B cell (primary cell): ENCODE measurements at regions not wholly inside any gene's neighbourhood (a gene's known extent, or its start where the extent isn't known, plus 50 kb on each side); places are given as distances from the start of the nearest gene placed in this dataset.
"Not testable (repeated sequence)": the region's sequence is repeated elsewhere in the genome, so short reads cannot be mapped to it uniquely, and the experiment has no call there.

ENCODE experiments used
- ATAC-seq: fragments of 200-7000 bp; cut with Tn5 transposase; one replicate; pipeline ENCODE4 v1.10.0; 2021; ENCODE audit warnings: low read depth, mild to moderate bottlenecking, moderate number of reproducible peaks, moderate library complexity
- CTCF ChIA-PET: fragments of 350-600 bp; sonication (Branson Sonifier 250); formaldehyde crosslinking; loops from one replicate; lab custom pipeline; 2021; ENCODE audit warnings: antibody characterized with exemption, inconsistent platforms; lab: Charles Lee
- POLR2A ChIA-PET: fragments of 350-600 bp; sonication (Branson Sonifier 250); formaldehyde crosslinking; loops from one replicate; lab custom pipeline; 2021; ENCODE audit warnings: antibody characterized with exemption; lab: Charles Lee
- DNase-seq: peaks from one replicate; pipeline ENCODE4 v3.0.0; 2013
- H2AFZ ChIP-seq: 2 replicates; pipeline ENCODE4 v1.6.1; 2012; ENCODE audit warnings: mild to moderate bottlenecking, low read depth, low read length; ENCODE audit not compliant: insufficient read depth, poor library complexity, severe bottlenecking
- H3K27ac ChIP-seq, 2 donors: 1 replicate in 1 of 2; 2 replicates in 1 of 2; pipeline ENCODE4 v1.5.1; 2012 to 2013; ENCODE audit warnings: low read length in 2 of 2, mild to moderate bottlenecking in 2 of 2, moderate library complexity in 1 of 2
- H3K27me3 ChIP-seq, 4 experiments: fragments of 200-600 bp in 1 of 4; sonication (generic) in 1 of 4; replicated peaks in 1 of 4; 1 replicate in 2 of 4; 2 replicates in 2 of 4; pipeline versions ENCODE4 v1.6.1 to v1.7.0; 2013 to 2016; ENCODE audit warnings: low read length in 3 of 4, mild to moderate bottlenecking in 2 of 4, mixed read lengths in 1 of 4, moderate library complexity in 1 of 4; ENCODE audit not compliant: insufficient read depth in 4 of 4, control insufficient read depth in 3 of 4; ENCODE audit errors: control extremely low read depth in 1 of 4
- H3K36me3 ChIP-seq, 2 experiments: replicated peaks in 1 of 2; 1 replicate in 1 of 2; 2 replicates in 1 of 2; pipeline versions ENCODE4 v1.6.1 to v1.7.1; 2013; ENCODE audit warnings: low read length in 1 of 2; ENCODE audit not compliant: insufficient read depth in 2 of 2, control insufficient read depth in 1 of 2; ENCODE audit errors: control extremely low read depth in 1 of 2, extremely low read depth in 1 of 2
- H3K4me1 ChIP-seq, 2 donors: fragments of 200-600 bp in 1 of 2; sonication (generic) in 1 of 2; 1 replicate in 1 of 2; 2 replicates in 1 of 2; pipeline versions ENCODE4 v1.5.1 to v1.6.1; 2013 to 2017; ENCODE audit warnings: low read length in 2 of 2; ENCODE audit not compliant: control insufficient read depth in 2 of 2, insufficient read depth in 2 of 2
- H3K4me2 ChIP-seq: replicated peaks from 2 replicates; pipeline ENCODE3; 2012; ENCODE audit warnings: mild to moderate bottlenecking, low read depth, low read length; ENCODE audit not compliant: poor library complexity, severe bottlenecking
- H3K4me3 ChIP-seq, 5 experiments: fragments of 200-600 bp in 1 of 5; sonication (generic) in 1 of 5; 1 replicate in 3 of 5; 2 replicates in 2 of 5; pipeline versions ENCODE4 v1.5.1 to v1.7.0; 2011 to 2016; ENCODE audit warnings: low read length in 4 of 5, mild to moderate bottlenecking in 4 of 5, low read depth in 2 of 5, control low read depth in 1 of 5, moderate library complexity in 1 of 5; ENCODE audit not compliant: insufficient read depth in 1 of 5; ENCODE audit errors: control extremely low read depth in 1 of 5, extremely low read depth in 1 of 5
- H3K79me2 ChIP-seq: fragments of 200-600 bp; sonication (generic); one replicate; pipeline ENCODE4 v1.6.0; 2016; ENCODE audit warnings: low read length; ENCODE audit not compliant: control insufficient read depth, insufficient read depth
- H3K9ac ChIP-seq: fragments of 200-600 bp; sonication (generic); 2 replicates; pipeline ENCODE4 v1.6.1; 2017; ENCODE audit warnings: mild to moderate bottlenecking, low read length, moderate library complexity
- H3K9me3 ChIP-seq, 3 donors: one replicate each; pipeline versions ENCODE4 v1.6.1 to v1.7.1; 2013; ENCODE audit warnings: low read length in 2 of 3; ENCODE audit not compliant: control insufficient read depth in 2 of 3, insufficient read depth in 1 of 3; ENCODE audit errors: control extremely low read depth in 1 of 3
- H4K20me1 ChIP-seq: 2 replicates; pipeline ENCODE4 v1.6.0; 2012; ENCODE audit warnings: mild to moderate bottlenecking, low read length; ENCODE audit not compliant: insufficient read depth, control insufficient read depth, poor library complexity, severe bottlenecking
- H3K27ac Mint-ChIP-seq: one replicate; pipeline ENCODE4 v1.8.0; 2021; ENCODE audit warnings: mixed read lengths
- H3K27me3 Mint-ChIP-seq: one replicate; pipeline ENCODE4 v1.8.0; 2021; ENCODE audit warnings: mixed read lengths
- H3K4me1 Mint-ChIP-seq: one replicate; pipeline ENCODE4 v1.8.0; 2021; ENCODE audit warnings: mixed read lengths
- H3K4me3 Mint-ChIP-seq: one replicate; pipeline ENCODE4 v1.8.0; 2021; ENCODE audit warnings: mixed read lengths
- H3K9me3 Mint-ChIP-seq: one replicate; pipeline ENCODE4 v1.8.0; 2022; ENCODE audit warnings: mixed read lengths; ENCODE audit not compliant: insufficient read depth
- WGBS: methylation state at CpG from one replicate; pipeline ENCODE4 v1.1.5; 2013; ENCODE audit warnings: missing lambda C conversion rate; ENCODE audit not compliant: insufficient coverage; 5-methylcytosine and 5-hydroxymethylcytosine counted together
- intact Hi-C: fragments of 100-400 bp; cut with micrococcal nuclease; formaldehyde crosslinking; loops from one replicate; pipeline ENCODE4 v1.10.0; 2022

DNA sequence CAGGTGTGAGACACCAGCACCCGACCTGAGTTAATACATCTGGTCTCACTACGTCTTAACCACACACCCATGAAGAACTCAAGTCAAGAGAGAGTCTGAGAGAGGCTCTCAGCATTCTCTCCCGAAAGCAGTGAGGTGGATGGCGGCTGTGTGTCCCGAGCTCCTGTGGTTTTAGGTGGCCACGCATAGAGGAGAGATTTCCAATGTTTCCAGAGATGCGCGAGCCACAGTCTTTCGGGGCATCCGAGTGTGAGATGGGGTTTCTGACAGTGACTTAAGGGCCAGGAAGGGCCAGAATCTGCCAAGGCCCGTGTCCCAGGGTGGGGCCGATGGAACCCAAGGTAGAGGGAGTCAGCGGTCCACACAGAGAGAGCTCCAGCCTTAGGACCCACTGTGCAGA is 97.5 kb upstream of the ANKRD30BL start:
- H3K4me3 ChIP-seq, POLR2A ChIA-PET, intact Hi-C loops, H3K36me3 ChIP-seq, H2AFZ ChIP-seq, DNase-seq, H3K27ac ChIP-seq, H4K20me1 ChIP-seq, H3K9me3 Mint-ChIP-seq, H3K79me2 ChIP-seq, H3K4me1 Mint-ChIP-seq, H3K9ac ChIP-seq, H3K4me1 ChIP-seq, ATAC-seq, H3K4me3 Mint-ChIP-seq, H3K27ac Mint-ChIP-seq, CTCF ChIA-PET, H3K4me2 ChIP-seq: not testable (repeated sequence)
- Histone ChIP-seq H3K27me3 (peaks cover 0 to 10% (median 0%) of the 10 kb centered on the region in 4 experiments), H3K9me3 (peaks cover 0 to 23% (median 0%) of the 10 kb centered on the region in 3 donors)
- peaks cover 20% of the 10 kb centered on the region for H3K27me3 Mint-ChIP-seq
- 96% methylated on average over 12 of the region's 13 CpGs for WGBS

DNA sequence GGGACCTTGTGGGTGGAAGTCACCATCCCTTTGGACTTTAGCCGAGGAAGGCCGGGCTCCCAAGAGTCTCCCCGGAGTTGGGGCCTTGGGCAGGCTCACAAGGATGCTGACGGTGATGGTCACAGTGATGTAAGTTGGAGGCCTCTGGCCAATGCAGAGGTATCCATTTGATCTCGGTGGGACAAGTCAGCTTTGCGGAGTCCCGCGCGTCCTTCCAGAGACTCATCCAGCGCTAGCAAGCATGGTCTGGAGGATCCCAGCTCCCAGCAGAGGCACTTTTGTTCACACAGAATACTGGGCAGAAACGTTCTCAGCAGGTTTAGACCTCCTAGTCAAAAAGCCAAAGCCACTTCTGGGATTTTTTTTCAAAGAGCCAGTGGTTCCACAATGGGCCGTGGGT is 103.8 kb upstream of the ANKRD30BL start:
- H3K27ac ChIP-seq, H3K9ac ChIP-seq, CTCF ChIA-PET, H3K4me1 Mint-ChIP-seq, H3K27ac Mint-ChIP-seq, DNase-seq, H3K4me2 ChIP-seq, intact Hi-C loops, H3K79me2 ChIP-seq, H3K4me3 Mint-ChIP-seq, ATAC-seq, H3K36me3 ChIP-seq, H3K9me3 ChIP-seq, H2AFZ ChIP-seq, H4K20me1 ChIP-seq, H3K4me3 ChIP-seq, POLR2A ChIA-PET, H3K9me3 Mint-ChIP-seq: not testable (repeated sequence)
- H3K27me3 Mint-ChIP-seq: peaks cover 12% of the 10 kb centered on the region
- WGBS: 95% methylated on average over 10 of the region's 12 CpGs
- Histone ChIP-seq H3K27me3 (peaks cover 0 to 12% (median 4%) of the 10 kb centered on the region in 4 experiments), H3K4me1 (peaks cover 9 to 14% of the 10 kb centered on the region in 2 donors)
